ENCODE measurements at regions not wholly inside any gene's neighbourhood (a gene's known extent, or its start where the extent isn't known, plus 50 kb on each side); places are given as distances from the start of the nearest gene placed in this dataset.

DNA sequence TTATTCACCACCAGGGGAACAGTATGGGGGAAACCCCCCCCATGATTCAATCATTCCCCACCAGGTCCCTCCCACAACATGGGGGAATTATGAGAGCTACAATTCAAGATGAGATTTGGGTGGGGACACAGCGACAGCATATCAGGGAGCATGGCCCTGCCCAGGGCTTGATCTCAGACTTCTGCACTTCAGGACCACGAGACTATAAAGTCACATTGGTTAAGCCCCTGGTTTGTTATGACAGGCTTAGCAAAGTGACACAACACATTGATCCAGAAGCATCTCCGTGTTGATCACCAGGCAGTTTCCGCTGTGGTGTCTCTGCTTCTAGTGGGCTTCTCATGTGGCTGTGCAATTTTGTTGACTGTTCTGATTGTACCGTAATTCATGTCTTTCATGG is 312.7 kb upstream of the C1orf174 start:
- Mint-ChIP-seq H3K4me1 (ENCODE audit: low read depth, unreplicated experiment) (no peaks in the 10 kb centered on the region), H3K36me3 (ENCODE audit: low read depth, unreplicated experiment) (no peaks in the 10 kb centered on the region), H3K4me3 (ENCODE audit: unreplicated experiment) (no peak overlapping the region), H3K9me3 (ENCODE audit: unreplicated experiment) (peaks cover 17% of the 10 kb centered on the region), H3K27me3 (ENCODE audit: low read depth, unreplicated experiment) (peaks cover 5% of the 10 kb centered on the region), H3K27ac (ENCODE audit: unreplicated experiment) (no peak overlapping the region)
- no peaks in the 10 kb centered on the region for H3K27me3 ChIP-seq (ENCODE audit: insufficient read depth, low read length)
- no peaks in the 10 kb centered on the region for H3K36me3 ChIP-seq (ENCODE audit: insufficient read depth, low read length)
- TF ChIP-seq, protein P1, sequence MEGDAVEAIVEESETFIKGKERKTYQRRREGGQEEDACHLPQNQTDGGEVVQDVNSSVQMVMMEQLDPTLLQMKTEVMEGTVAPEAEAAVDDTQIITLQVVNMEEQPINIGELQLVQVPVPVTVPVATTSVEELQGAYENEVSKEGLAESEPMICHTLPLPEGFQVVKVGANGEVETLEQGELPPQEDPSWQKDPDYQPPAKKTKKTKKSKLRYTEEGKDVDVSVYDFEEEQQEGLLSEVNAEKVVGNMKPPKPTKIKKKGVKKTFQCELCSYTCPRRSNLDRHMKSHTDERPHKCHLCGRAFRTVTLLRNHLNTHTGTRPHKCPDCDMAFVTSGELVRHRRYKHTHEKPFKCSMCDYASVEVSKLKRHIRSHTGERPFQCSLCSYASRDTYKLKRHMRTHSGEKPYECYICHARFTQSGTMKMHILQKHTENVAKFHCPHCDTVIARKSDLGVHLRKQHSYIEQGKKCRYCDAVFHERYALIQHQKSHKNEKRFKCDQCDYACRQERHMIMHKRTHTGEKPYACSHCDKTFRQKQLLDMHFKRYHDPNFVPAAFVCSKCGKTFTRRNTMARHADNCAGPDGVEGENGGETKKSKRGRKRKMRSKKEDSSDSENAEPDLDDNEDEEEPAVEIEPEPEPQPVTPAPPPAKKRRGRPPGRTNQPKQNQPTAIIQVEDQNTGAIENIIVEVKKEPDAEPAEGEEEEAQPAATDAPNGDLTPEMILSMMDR (IDR thresholded peaks at IDR 0.05; ENCODE audit: insufficient read depth, low read depth, low read length): no peak
- TF ChIP-seq EZH2 (IDR thresholded peaks at IDR 0.05; ENCODE audit: insufficient read depth, low read length): no peak
- no peaks in the 10 kb centered on the region for H3K4me1 ChIP-seq (ENCODE audit: insufficient read depth, low read length)
- no peak overlapping the region for H3K27ac ChIP-seq (ENCODE audit: low read depth, low read length)
- H3K9ac ChIP-seq (ENCODE audit: low read length): no peak overlapping the region
- H2AFZ ChIP-seq (ENCODE audit: low read depth, low read length): no peak overlapping the region
- no peaks in the 10 kb centered on the region for H4K20me1 ChIP-seq (ENCODE audit: insufficient read depth, low read length)
- DNase-seq (ENCODE audit: low read depth) (no peak), FAIRE-seq (no peak)
- H3K4me2 ChIP-seq (ENCODE audit: low read length): no peak overlapping the region
- no peak overlapping the region for H3K4me3 ChIP-seq (ENCODE audit: insufficient read depth, low read depth, low read length)
- H3K79me2 ChIP-seq (ENCODE audit: insufficient read depth, low read length): no peaks in the 10 kb centered on the region
- H3K9me3 ChIP-seq (ENCODE audit: insufficient read depth, low read depth, low read length): peaks cover 6% of the 10 kb centered on the region

DNA sequence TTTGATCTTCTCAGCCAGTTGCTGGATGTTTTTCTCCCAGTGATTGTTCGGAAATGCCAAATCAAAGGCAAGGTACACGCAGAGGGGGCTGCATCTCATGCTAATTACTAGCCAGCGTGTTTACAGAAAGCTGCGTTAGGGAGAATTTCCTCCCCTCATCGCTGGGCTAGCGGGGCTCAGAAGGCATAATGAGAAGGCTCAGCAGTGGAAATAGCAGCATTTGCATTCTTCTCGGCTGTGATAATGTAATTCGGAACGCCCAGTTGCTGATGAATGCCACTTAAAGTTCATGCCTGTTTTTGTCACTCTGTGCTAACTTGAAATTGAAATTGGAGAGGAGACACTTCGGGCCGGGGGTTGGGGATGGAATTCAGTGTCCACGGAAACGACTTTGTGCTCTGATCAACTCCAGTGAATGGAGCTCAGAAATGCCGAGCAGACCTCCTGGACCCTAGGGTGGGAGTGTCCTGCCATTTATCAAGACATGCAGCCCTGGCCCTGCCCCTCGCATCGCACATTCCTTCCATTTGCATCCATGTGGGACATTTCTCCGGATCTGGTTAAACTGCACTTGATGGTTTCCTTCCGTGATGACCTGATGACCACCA is 313.4 kb upstream of the C1orf174 start:
- Histone ChIP-seq H3K4me2 (ENCODE audit: low read length) (no peak overlapping the region), H3K79me2 (ENCODE audit: insufficient read depth, low read length) (no peaks in the 10 kb centered on the region), H3K27me3 (ENCODE audit: insufficient read depth, low read length) (no peaks in the 10 kb centered on the region), H3K36me3 (ENCODE audit: insufficient read depth, low read length) (no peaks in the 10 kb centered on the region), H4K20me1 (ENCODE audit: insufficient read depth, low read length) (no peaks in the 10 kb centered on the region), H3K27ac (ENCODE audit: low read depth, low read length) (no peak overlapping the region), H3K9ac (ENCODE audit: low read length) (no peak overlapping the region), H3K9me3 (ENCODE audit: insufficient read depth, low read depth, low read length) (peaks cover 6% of the 10 kb centered on the region), H2AFZ (ENCODE audit: low read depth, low read length) (no peak overlapping the region), H3K4me1 (ENCODE audit: insufficient read depth, low read length) (no peaks in the 10 kb centered on the region), H3K4me3 (ENCODE audit: insufficient read depth, low read depth, low read length) (no peak overlapping the region)
- Mint-ChIP-seq H3K27ac (ENCODE audit: unreplicated experiment) (no peak overlapping the region), H3K27me3 (ENCODE audit: low read depth, unreplicated experiment) (peaks cover 5% of the 10 kb centered on the region), H3K4me1 (ENCODE audit: low read depth, unreplicated experiment) (no peaks in the 10 kb centered on the region), H3K9me3 (ENCODE audit: unreplicated experiment) (peaks cover 17% of the 10 kb centered on the region), H3K4me3 (ENCODE audit: unreplicated experiment) (no peak overlapping the region), H3K36me3 (ENCODE audit: low read depth, unreplicated experiment) (no peaks in the 10 kb centered on the region)
- no peak for TF ChIP-seq EZH2 (IDR thresholded peaks at IDR 0.05; ENCODE audit: insufficient read depth, low read length)
- TF ChIP-seq, protein P1 (IDR thresholded peaks at IDR 0.05; ENCODE audit: insufficient read depth, low read depth, low read length): no peak
- DNase-seq (ENCODE audit: low read depth): no peak
- FAIRE-seq: no peak

DNA sequence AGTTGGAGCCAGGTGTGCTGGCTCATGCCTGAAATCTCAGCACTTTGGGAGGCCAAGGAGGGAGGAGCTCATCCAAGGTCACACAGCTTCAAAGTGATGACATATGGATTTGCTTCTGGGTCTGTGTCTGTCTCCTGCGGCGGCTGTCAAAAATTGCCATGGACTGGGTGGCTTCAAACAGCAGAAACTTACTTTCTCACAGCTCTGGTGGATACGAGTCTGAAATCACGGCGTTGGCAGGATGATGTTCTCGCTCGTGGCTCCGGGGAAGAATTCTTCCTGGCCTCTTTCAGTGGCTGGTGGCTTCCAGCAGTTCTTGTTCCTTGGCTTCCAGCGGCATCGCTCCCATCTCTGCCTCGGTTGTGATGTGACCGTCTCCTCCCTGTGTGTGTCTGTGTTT is 314.8 kb upstream of the C1orf174 start:
- no peak overlapping the region for H3K4me3 ChIP-seq (ENCODE audit: insufficient read depth, low read depth, low read length)
- no peaks in the 10 kb centered on the region for H3K36me3 ChIP-seq (ENCODE audit: insufficient read depth, low read length)
- H3K9ac ChIP-seq (ENCODE audit: low read length): no peak overlapping the region
- peaks cover 5% of the 10 kb centered on the region for H3K27me3 Mint-ChIP-seq (ENCODE audit: low read depth, unreplicated experiment)
- no peak overlapping the region for H3K4me2 ChIP-seq (ENCODE audit: low read length)
- H4K20me1 ChIP-seq (ENCODE audit: insufficient read depth, low read length): no peaks in the 10 kb centered on the region
- FAIRE-seq: no peak
- no peaks in the 10 kb centered on the region for H3K4me1 ChIP-seq (ENCODE audit: insufficient read depth, low read length)
- TF ChIP-seq, protein P1 (IDR thresholded peaks at IDR 0.05; ENCODE audit: insufficient read depth, low read depth, low read length): no peak
- no peak for TF ChIP-seq EZH2 (IDR thresholded peaks at IDR 0.05; ENCODE audit: insufficient read depth, low read length)
- no peak overlapping the region for H3K27ac Mint-ChIP-seq (ENCODE audit: unreplicated experiment)
- H3K4me1 Mint-ChIP-seq (ENCODE audit: low read depth, unreplicated experiment): no peaks in the 10 kb centered on the region
- no peak overlapping the region for H3K4me3 Mint-ChIP-seq (ENCODE audit: unreplicated experiment)
- H3K79me2 ChIP-seq (ENCODE audit: insufficient read depth, low read length): no peaks in the 10 kb centered on the region
- H3K9me3 ChIP-seq (ENCODE audit: insufficient read depth, low read depth, low read length): peaks cover 8% of the 10 kb centered on the region
- no peak overlapping the region for H3K27ac ChIP-seq (ENCODE audit: low read depth, low read length)
- no peaks in the 10 kb centered on the region for H3K36me3 Mint-ChIP-seq (ENCODE audit: low read depth, unreplicated experiment)
- DNase-seq (ENCODE audit: low read depth): no peak
- H2AFZ ChIP-seq (ENCODE audit: low read depth, low read length): no peak overlapping the region
- no peaks in the 10 kb centered on the region for H3K27me3 ChIP-seq (ENCODE audit: insufficient read depth, low read length)
- peaks cover 22% of the 10 kb centered on the region for H3K9me3 Mint-ChIP-seq (ENCODE audit: unreplicated experiment)
